GM18505 (cell line): ENCODE measurements at regions not wholly inside any gene's neighbourhood (a gene's known extent, or its start where the extent isn't known, plus 50 kb on each side); places are given as distances from the start of the nearest gene placed in this dataset.

Experiments used
- ATAC-seq: cut with Tn5 transposase; IDR thresholded peaks from one replicate; pipeline ENCODE4 v1.9.1; 2021; ENCODE audit not compliant: unreplicated experiment
- POLR2A ChIP-seq: IDR thresholded peaks from 4 replicates; pipeline ENCODE4 v1.6.1; 2011; ENCODE audit warnings: borderline replicate concordance; ENCODE audit not compliant: insufficient read depth, insufficient read length; ENCODE audit errors: extremely low read depth

DNA sequence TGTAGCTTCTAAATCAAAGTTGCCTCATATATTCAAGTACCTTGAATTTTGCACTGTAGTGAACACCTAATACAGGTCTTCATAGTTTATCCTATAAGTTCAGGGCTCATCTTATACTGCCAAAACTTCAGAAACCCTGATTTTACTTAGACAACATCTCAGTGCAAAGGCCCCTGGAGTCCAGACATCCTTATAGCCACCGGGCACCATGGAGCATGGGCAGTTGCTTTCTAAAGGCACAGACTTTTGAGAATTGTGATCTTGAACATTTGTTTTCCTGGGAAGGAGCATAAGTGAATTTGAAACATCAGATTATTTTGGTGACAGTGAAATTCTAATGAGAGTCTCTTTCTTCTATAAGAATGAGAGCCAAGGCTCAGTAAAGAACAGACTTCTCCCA lies 292.3 kb downstream of the CYRIA start:
- TF ChIP-seq POLR2A = no peak
- no peak for ATAC-seq

DNA sequence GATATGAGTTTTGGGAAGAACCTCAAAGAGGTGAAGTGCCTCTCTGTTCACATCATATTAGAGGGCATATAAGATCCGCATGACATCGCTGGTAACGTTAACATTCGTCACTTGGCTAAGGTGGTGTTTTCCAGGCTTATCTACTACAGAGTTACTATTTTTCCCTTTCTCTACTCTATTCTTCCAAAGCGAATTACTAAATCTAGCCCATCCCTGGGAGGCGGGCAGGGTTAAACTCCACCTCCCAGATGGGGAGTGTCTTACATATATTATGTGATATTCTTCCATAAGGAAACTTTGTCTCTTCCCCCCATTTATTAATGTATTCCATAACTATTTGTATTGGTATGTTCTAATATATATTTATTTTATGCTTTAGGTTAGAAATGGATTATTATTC lies 293.9 kb downstream of the CYRIA start:
- no peak for ATAC-seq
- no peak for TF ChIP-seq POLR2A

DNA sequence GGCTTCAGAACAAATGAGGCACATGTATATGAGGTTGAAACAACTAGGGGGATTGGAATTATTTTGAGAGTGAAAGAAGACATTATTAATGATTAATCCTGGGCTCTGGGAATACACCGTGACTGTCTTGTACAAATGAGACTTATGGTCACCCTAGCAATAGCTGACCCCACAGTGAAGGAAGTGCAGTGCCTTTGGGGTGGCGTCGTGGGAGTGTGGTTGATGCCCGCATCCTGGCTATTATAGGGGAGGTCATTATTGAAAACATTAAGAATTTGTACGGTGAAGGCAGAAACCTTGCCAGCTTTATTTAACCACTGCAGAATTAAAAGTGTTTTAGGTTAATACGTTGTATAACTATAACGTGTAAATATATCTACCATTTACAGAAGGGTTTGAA lies 296.7 kb downstream of the CYRIA start:
- TF ChIP-seq POLR2A = no peak
- no peak for ATAC-seq

DNA sequence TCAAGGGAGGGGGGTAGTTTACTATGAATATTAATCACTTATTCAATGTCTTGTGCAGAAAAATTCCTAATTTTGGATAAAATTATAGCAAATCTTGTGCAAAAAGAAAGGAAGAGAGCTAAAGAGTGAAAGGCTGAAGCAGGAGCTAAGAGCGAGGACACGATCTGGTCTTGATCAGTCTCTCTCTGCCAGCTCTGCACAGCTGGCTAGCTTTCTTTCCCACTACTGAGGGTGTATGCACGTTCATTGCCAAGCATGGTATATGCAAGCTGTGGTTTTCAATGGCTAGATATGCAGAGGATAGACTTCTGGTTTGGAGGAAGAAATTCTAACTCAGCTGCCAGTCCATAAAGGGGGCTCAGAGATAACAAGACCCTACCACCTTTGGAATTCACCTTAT lies 297.3 kb downstream of the CYRIA start:
- no peak for ATAC-seq

DNA sequence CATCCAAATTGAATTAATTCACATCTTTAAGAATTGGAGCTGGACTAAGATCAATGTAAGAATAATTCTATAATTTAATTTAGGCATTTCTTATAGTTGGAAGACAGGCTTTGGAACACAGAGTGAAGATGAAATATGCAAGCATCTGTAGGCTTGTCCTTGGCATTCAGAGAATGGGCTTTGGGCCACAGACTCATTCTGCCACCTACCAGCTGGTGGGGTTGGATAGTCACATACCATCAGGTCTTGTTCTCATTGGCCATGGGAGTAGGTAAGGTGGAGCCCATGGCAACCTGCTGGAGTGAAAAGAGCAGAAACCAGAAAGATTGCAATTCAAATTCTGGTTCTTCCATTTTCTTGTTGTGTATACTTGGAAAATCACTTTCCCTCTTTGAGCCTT lies 300.3 kb downstream of the CYRIA start:
- ATAC-seq = no peak
- TF ChIP-seq POLR2A = no peak

More for the DNA sequence above, 297.3 kb downstream of the CYRIA start:
- TF ChIP-seq POLR2A = no peak

DNA sequence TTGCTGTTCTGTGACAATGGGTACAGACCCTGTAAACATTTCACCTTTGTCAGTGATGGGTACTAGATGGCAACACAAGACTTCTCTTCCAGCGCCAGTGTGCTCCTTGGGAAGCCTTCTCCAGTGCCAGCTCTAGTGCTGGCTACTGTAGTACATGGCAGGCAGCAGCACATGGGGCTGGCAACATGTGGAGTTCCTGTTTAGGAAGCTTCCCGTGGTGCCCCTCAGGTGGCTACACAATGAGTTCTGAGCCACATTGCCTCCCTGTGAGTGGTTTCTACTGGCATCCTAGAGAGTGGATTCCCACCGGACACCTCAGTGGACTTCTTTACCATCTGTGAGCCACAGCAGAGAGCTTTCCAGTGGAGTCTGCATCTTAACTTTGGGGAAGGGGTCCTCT lies 302.1 kb downstream of the CYRIA start:
- no peak for TF ChIP-seq POLR2A
- no peak for ATAC-seq

DNA sequence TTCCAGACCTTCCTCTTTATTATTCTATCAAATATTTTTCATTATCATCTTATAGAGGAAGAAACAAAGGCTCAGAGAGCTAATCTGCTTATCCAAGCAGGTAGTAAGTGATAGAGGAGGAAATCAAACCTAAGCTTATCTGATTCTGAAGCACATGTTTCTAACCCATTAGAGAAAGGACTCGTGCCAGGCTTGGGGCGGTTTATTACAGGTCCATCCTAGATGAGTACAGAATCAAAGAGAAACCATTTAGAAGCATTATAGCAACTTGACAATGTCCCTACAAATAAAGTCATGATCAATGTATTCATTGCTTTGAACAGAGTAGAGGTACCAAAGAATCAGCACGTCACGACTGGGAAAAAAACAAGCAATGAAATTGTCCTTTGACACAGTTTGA lies 303.0 kb downstream of the CYRIA start:
- TF ChIP-seq POLR2A = no peak
- no peak for ATAC-seq

DNA sequence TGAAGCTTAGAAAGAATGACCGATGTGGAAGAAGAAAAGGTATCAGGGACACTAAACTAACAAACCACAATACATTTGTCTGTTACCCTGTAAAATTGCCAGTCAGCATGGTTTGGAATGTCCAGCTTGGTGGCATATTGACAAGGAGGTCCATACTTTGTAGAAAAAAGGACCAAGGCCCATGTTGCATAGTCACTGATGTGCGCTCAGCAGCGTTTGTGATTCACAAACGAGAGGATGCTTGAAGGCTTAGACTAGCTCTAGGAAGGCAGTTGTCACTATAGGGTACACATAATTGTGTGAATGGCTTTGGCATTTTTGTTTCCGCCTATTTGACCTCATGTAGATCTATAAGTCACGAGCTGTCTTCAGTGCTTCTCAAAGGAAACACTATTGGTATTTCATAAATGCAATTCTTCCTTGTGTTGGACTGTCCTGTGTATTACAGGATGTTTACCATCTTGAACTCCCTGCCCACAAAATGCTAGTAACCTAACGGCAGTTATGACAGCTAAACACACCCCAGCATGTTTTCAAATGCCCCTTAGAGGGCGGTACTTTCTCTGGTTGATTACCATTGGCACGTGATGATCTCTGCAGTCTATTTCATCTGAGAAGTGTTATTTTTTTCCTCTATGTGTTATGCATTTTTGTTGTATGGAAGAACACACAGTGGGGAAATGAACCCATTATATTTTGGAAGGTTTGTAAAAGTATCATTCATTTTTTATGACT lies 304.2 kb downstream of the CYRIA start:
- TF ChIP-seq POLR2A = no peak
- no peak for ATAC-seq

DNA sequence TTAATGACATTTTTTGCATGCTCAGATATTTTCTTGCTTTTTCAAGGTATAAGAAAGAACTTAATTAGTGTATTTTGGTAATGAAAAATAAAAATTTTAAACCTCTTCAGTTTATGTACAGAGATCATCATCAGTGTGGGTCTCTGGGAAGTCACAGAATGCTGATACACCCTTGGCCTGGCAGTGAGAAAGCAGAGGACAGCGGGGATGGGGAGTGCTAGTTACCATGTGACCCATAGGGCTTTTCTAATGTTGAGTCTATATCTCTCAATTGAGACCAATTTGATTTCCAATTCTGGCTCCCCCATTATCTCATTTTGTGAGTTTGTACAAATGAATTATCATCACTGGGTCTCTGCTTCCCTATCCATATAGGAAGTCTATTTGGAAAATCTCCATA lies 305.7 kb downstream of the CYRIA start:
- no peak for ATAC-seq
- no peak for TF ChIP-seq POLR2A

DNA sequence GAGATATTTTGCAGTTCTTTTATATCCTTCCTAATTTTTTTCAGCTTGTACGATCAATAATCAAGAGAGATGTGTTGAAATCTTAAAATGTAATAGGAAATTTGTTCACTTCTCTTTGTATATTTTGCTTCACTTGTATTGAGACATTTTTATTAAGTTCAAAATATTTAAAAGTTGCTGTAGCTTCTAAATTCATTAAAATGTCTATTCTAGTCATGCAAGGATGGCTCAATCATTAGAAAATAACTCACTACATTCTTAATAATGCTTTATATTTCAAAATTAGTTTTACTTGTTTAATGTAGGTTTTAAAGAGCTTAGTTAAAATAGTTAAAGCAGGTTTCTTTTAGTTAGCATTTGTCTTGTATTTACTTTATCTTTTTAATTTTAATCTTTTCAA lies 308.4 kb downstream of the CYRIA start:
- ATAC-seq = no peak
- TF ChIP-seq POLR2A = no peak

DNA sequence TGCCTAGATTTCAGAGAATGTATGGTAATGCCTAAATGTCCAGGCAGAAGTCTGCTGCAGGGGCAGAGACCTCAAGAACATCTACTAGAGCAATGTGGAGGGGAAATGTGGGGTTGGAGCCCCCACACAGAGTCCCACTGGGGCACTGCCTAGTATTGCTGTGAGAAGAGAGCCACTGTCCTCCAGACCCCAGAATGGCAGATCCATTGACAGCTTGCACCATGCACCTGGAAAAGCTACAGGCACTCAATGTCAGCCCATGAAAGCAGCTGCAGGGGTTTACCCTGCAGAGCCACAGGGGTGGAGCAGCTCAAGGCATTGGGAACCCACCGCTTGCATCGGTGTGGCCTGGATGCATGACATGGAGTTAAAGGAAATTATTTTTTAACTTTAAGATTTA lies 314.1 kb downstream of the CYRIA start:
- TF ChIP-seq POLR2A = no peak
- no peak for ATAC-seq

DNA sequence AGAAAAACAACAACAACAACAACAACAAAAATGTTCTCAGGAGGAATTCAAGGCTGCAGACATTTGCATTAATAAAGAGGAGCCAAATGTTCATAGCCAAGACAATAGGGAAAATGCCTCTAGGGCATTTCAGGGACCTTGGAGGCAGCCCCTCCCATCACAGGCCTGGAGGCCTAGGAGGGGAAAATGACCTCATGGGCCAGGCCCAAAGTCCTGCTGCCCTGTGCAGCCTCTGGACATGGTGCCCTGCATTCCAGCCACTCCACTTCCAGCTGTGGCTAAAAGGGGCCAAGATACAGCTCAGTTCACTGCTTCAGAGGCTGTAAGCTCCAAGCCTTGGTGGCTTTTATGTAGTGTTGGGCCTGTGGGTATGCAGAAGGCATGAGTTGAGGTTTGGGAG lies 314.5 kb downstream of the CYRIA start:
- ATAC-seq = no peak
- TF ChIP-seq POLR2A = no peak

DNA sequence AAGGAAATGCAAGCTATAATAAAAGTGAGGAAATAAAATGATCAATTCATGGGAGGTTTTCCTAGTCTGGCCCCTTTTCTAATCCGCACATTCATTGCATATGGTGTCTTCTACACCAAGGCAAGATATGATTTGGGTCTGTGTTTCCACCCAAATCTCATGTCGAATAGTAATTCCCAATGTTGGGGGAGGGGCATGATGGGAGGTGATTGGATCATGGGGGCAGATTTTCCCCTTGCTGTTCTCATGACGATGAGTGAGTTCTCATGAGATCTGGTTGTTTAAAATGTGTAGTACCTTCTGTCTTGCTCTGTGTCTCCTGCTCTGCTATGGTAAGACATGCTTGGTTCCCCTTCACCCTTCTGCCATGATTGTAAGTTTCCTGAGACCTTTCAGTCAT lies 315.4 kb downstream of the CYRIA start:
- no peak for ATAC-seq
- no peak for TF ChIP-seq POLR2A

DNA sequence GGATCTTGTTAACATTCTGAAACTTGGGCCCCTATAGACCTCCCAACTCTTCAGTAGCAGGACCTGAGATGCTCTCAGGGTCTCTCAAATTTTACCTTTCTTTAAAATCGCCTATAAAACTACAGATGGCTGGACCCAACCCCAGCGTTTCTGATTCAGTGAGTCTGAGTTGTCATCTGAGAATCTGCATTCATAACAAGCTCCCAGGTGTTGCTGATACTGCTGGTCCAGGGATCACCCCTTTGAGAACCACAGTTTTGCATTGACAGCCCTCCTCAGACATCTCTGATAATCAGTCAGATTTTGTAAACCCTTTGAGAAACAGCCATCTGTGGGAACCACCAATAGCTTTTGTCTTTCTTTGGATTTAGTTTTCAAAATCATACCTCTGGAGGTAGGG lies 315.8 kb downstream of the CYRIA start:
- no peak for ATAC-seq
- TF ChIP-seq POLR2A = no peak
